ENCODE measurements at regions not wholly inside any gene's neighbourhood (a gene's known extent, or its start where the extent isn't known, plus 50 kb on each side); places are given as distances from the start of the nearest gene placed in this dataset.
"Not testable (repeated sequence)": the region's sequence is repeated elsewhere in the genome, so short reads cannot be mapped to it uniquely, and the experiment has no call there.

- ChIA-PET POLR2A (no interaction called here), CTCF (interaction anchor here (0.8 to 1.2 kb wide), 2 partner anchors 21 to 35 kb away, joined by 3 to 4 read pairs; no protein-coding TSS in a partner anchor)
- Histone ChIP-seq H3K4me1 (ENCODE audit: control extremely low read depth in 1 of 4, control insufficient read depth in 4 of 4, insufficient read depth in 4 of 4, low read length in 3 of 4) (peaks cover 0 to 7% (median 3%) of the 10 kb centered on the region in 4 experiments), H3K36me3 (ENCODE audit: control insufficient read depth in 4 of 4, insufficient read depth in 4 of 4, low read length in 3 of 4) (no peaks in the 10 kb centered on the region), H3K9me3 (ENCODE audit: control extremely low read depth in 1 of 5, control insufficient read depth in 4 of 5, insufficient read depth in 2 of 5, low read depth in 1 of 5, low read length in 4 of 5) (peaks cover 0 to 10% (median 2%) of the 10 kb centered on the region in 5 experiments), H3K4me3 (ENCODE audit: control insufficient read depth in 1 of 7, extremely low read depth in 1 of 7, insufficient read depth in 4 of 7, low read depth in 2 of 7, low read length in 6 of 7) (no peak overlapping the region), H3K27me3 (replicated peaks in 2 of 5; ENCODE audit: control insufficient read depth in 4 of 5, insufficient read depth in 5 of 5, low read length in 4 of 5) (no peaks in the 10 kb centered on the region), H3K27ac (ENCODE audit: insufficient read depth in 1 of 2, low read depth in 1 of 2, low read length in 2 of 2, poor library complexity in 1 of 2, severe bottlenecking in 2 of 2) (no peak overlapping the region)
- peak in 2 of 3 donors; percentile 23 to 25 for DNase-seq
- WGBS (ENCODE audit: insufficient coverage), result 80% methylated on average over 1 of the region's 4 CpGs
Observed at GRCh38 chr1:226461087-226461486, 53.2 kb upstream of the PARP1 start.

GRCh38 chr1:226463925-226464586 lies 56.2 kb upstream of the PARP1 start:
- H3K9me3 ChIP-seq (ENCODE audit: control extremely low read depth in 1 of 5, control insufficient read depth in 4 of 5, insufficient read depth in 2 of 5, low read depth in 1 of 5, low read length in 4 of 5), result peaks cover 0 to 10% (median 2%) of the 10 kb centered on the region in 5 experiments
- no peaks in the 10 kb centered on the region for H3K4me1 ChIP-seq (ENCODE audit: control extremely low read depth in 1 of 4, control insufficient read depth in 4 of 4, insufficient read depth in 4 of 4, low read length in 3 of 4)
- ChIA-PET CTCF (interaction anchor here (1.3 kb wide), 1 partner anchor 9 kb away, joined by 3 read pairs; no protein-coding TSS in a partner anchor), POLR2A (no interaction called here)
- 97% methylated on average over 23 of the region's 25 CpGs for WGBS (ENCODE audit: insufficient coverage)
- peaks cover 0 to 3% (median 0%) of the 10 kb centered on the region in 5 experiments for H3K27me3 ChIP-seq (replicated peaks in 2 of 5; ENCODE audit: control insufficient read depth in 4 of 5, insufficient read depth in 5 of 5, low read length in 4 of 5)
- no peak for DNase-seq
- no peaks in the 10 kb centered on the region for H3K36me3 ChIP-seq (ENCODE audit: control insufficient read depth in 4 of 4, insufficient read depth in 4 of 4, low read length in 3 of 4)
- no peak overlapping the region for H3K27ac ChIP-seq (ENCODE audit: insufficient read depth in 1 of 2, low read depth in 1 of 2, low read length in 2 of 2, poor library complexity in 1 of 2, severe bottlenecking in 2 of 2)
- H3K4me3 ChIP-seq (ENCODE audit: control insufficient read depth in 1 of 7, extremely low read depth in 1 of 7, insufficient read depth in 4 of 7, low read depth in 2 of 7, low read length in 6 of 7), result no peak overlapping the region

GRCh38 chr1:226464587-226464971 lies 56.7 kb upstream of the PARP1 start:
- H3K9me3 ChIP-seq (ENCODE audit: control extremely low read depth in 1 of 5, control insufficient read depth in 4 of 5, insufficient read depth in 2 of 5, low read depth in 1 of 5, low read length in 4 of 5); H3K4me1 ChIP-seq (ENCODE audit: control extremely low read depth in 1 of 4, control insufficient read depth in 4 of 4, insufficient read depth in 4 of 4, low read length in 3 of 4); H3K27me3 ChIP-seq (replicated peaks in 2 of 5; ENCODE audit: control insufficient read depth in 4 of 5, insufficient read depth in 5 of 5, low read length in 4 of 5); POLR2A ChIA-PET; H3K4me3 ChIP-seq (ENCODE audit: control insufficient read depth in 1 of 7, extremely low read depth in 1 of 7, insufficient read depth in 4 of 7, low read depth in 2 of 7, low read length in 6 of 7); H3K27ac ChIP-seq (ENCODE audit: insufficient read depth in 1 of 2, low read depth in 1 of 2, low read length in 2 of 2, poor library complexity in 1 of 2, severe bottlenecking in 2 of 2); H3K36me3 ChIP-seq (ENCODE audit: control insufficient read depth in 4 of 4, insufficient read depth in 4 of 4, low read length in 3 of 4): not testable (repeated sequence)
- WGBS (ENCODE audit: insufficient coverage), result 100% methylated on average over 1 of the region's 2 CpGs
- DNase-seq, result peak in 1 of 3 donors; percentile 18
- CTCF ChIA-PET, result interaction anchor here (1.3 kb wide), 1 partner anchor 8 kb away, joined by 3 read pairs; no protein-coding TSS in a partner anchor

GRCh38 chr1:226466296-226466695 lies 58.4 kb upstream of the PARP1 start:
- Histone ChIP-seq H3K4me1 (ENCODE audit: control extremely low read depth in 1 of 4, control insufficient read depth in 4 of 4, insufficient read depth in 4 of 4, low read length in 3 of 4) (no peaks in the 10 kb centered on the region), H3K27me3 (replicated peaks in 2 of 5; ENCODE audit: control insufficient read depth in 4 of 5, insufficient read depth in 5 of 5, low read length in 4 of 5) (peaks cover 0 to 5% (median 0%) of the 10 kb centered on the region in 5 experiments), H3K4me3 (ENCODE audit: control insufficient read depth in 1 of 7, extremely low read depth in 1 of 7, insufficient read depth in 4 of 7, low read depth in 2 of 7, low read length in 6 of 7) (no peak overlapping the region), H3K36me3 (ENCODE audit: control insufficient read depth in 4 of 4, insufficient read depth in 4 of 4, low read length in 3 of 4) (no peaks in the 10 kb centered on the region), H3K27ac (ENCODE audit: insufficient read depth in 1 of 2, low read depth in 1 of 2, low read length in 2 of 2, poor library complexity in 1 of 2, severe bottlenecking in 2 of 2) (no peak overlapping the region), H3K9me3 (ENCODE audit: control extremely low read depth in 1 of 5, control insufficient read depth in 4 of 5, insufficient read depth in 2 of 5, low read depth in 1 of 5, low read length in 4 of 5) (peaks cover 0 to 10% (median 2%) of the 10 kb centered on the region in 5 experiments)
- 84% methylated on average over 2 of the region's 5 CpGs for WGBS (ENCODE audit: insufficient coverage)
- CTCF ChIA-PET, result interaction anchor here (1.0 kb wide), 1 partner anchor 59 kb away, joined by 3 read pairs; the partner anchor contains the start of gene PARP1
- POLR2A ChIA-PET, result no interaction called here
- DNase-seq, result no peak

GRCh38 chr1:226467443-226467842 lies 59.5 kb upstream of the PARP1 start:
- POLR2A ChIA-PET, result no interaction called here
- H3K27ac ChIP-seq (ENCODE audit: insufficient read depth in 1 of 2, low read depth in 1 of 2, low read length in 2 of 2, poor library complexity in 1 of 2, severe bottlenecking in 2 of 2), result no peak overlapping the region
- peaks cover 0 to 8% (median 2%) of the 10 kb centered on the region in 5 experiments for H3K9me3 ChIP-seq (ENCODE audit: control extremely low read depth in 1 of 5, control insufficient read depth in 4 of 5, insufficient read depth in 2 of 5, low read depth in 1 of 5, low read length in 4 of 5)
- no peak overlapping the region for H3K4me3 ChIP-seq (ENCODE audit: control insufficient read depth in 1 of 7, extremely low read depth in 1 of 7, insufficient read depth in 4 of 7, low read depth in 2 of 7, low read length in 6 of 7)
- CTCF ChIA-PET, result interaction anchor here (1.0 to 1.6 kb wide), 2 partner anchors 8 to 60 kb away, joined by 3 to 4 read pairs; partner anchors contain the start of gene PARP1
- no peaks in the 10 kb centered on the region for H3K36me3 ChIP-seq (ENCODE audit: control insufficient read depth in 4 of 4, insufficient read depth in 4 of 4, low read length in 3 of 4)
- no peak for DNase-seq
- H3K4me1 ChIP-seq (ENCODE audit: control extremely low read depth in 1 of 4, control insufficient read depth in 4 of 4, insufficient read depth in 4 of 4, low read length in 3 of 4), result no peaks in the 10 kb centered on the region
- peaks cover 0 to 5% (median 0%) of the 10 kb centered on the region in 5 experiments for H3K27me3 ChIP-seq (replicated peaks in 2 of 5; ENCODE audit: control insufficient read depth in 4 of 5, insufficient read depth in 5 of 5, low read length in 4 of 5)
- 90% methylated on average over 3 of the region's 4 CpGs for WGBS (ENCODE audit: insufficient coverage)

- Histone ChIP-seq H3K9me3 (ENCODE audit: control extremely low read depth in 1 of 5, control insufficient read depth in 4 of 5, insufficient read depth in 2 of 5, low read depth in 1 of 5, low read length in 4 of 5) (no peaks in the 10 kb centered on the region), H3K4me1 (ENCODE audit: control extremely low read depth in 1 of 4, control insufficient read depth in 4 of 4, insufficient read depth in 4 of 4, low read length in 3 of 4) (no peaks in the 10 kb centered on the region), H3K27ac (ENCODE audit: insufficient read depth in 1 of 2, low read depth in 1 of 2, low read length in 2 of 2, poor library complexity in 1 of 2, severe bottlenecking in 2 of 2) (no peak overlapping the region), H3K27me3 (replicated peaks in 2 of 5; ENCODE audit: control insufficient read depth in 4 of 5, insufficient read depth in 5 of 5, low read length in 4 of 5) (peaks cover 0 to 7% (median 0%) of the 10 kb centered on the region in 5 experiments), H3K36me3 (ENCODE audit: control insufficient read depth in 4 of 4, insufficient read depth in 4 of 4, low read length in 3 of 4) (no peaks in the 10 kb centered on the region), H3K4me3 (ENCODE audit: control insufficient read depth in 1 of 7, extremely low read depth in 1 of 7, insufficient read depth in 4 of 7, low read depth in 2 of 7, low read length in 6 of 7) (no peak overlapping the region)
- CTCF ChIA-PET, result no interaction called here
- 94% methylated on average over 5 of the region's 12 CpGs for WGBS (ENCODE audit: insufficient coverage)
- DNase-seq, result no peak
- POLR2A ChIA-PET, result no interaction called here
Observed at GRCh38 chr1:226470921-226471866, 63.3 kb upstream of the PARP1 start.
